PC-9 (cell line): ENCODE measurements at regions not wholly inside any gene's neighbourhood (a gene's known extent, or its start where the extent isn't known, plus 50 kb on each side); places are given as distances from the start of the nearest gene placed in this dataset.
A peak's percentile ranks its signal among the peaks of the same experiment; 100 is the strongest.

Source experiments
- BruUV-seq: library from RNA; stranded (reverse); fragments of 400-500 nt; replicated peaks from 2 replicates; lab custom pipeline; 2021; lab: Mats Ljungman, UMichigan
- CTCF ChIA-PET: fragments of 300-600 bp; sonication (Branson Sonifier 250); formaldehyde crosslinking; loops from one replicate; lab custom pipeline; 2022; ENCODE audit warnings: antibody characterized with exemption; lab: Charles Lee
- POLR2A ChIA-PET: fragments of 300-600 bp; sonication (Branson Sonifier 250); formaldehyde crosslinking; loops from one replicate; lab custom pipeline; 2022; ENCODE audit warnings: antibody characterized with exemption; ENCODE audit not compliant: unreplicated experiment; lab: Charles Lee
- DNase-seq, 2 experiments: peaks; one replicate each; pipeline versions ENCODE4 v3.0.0 to v3.0.0-alpha.2; 2015 to 2022; ENCODE audit warnings: mixed read lengths in 1 of 2
- H2AFZ ChIP-seq: fragments of 200-600 bp; sonication (generic); 2 replicates; pipeline ENCODE4 v1.8.1; 2017; ENCODE audit warnings: antibody characterized with exemption
- H3F3A ChIP-seq: fragments of 200-600 bp; sonication (generic); 2 replicates; pipeline ENCODE4 v1.8.1; 2017; ENCODE audit warnings: antibody characterized with exemption, mild to moderate bottlenecking, low read depth; ENCODE audit not compliant: insufficient read depth
- H3K27ac ChIP-seq: fragments of 200-600 bp; sonication (generic); 2 replicates; pipeline ENCODE4 v1.6.1; 2016; ENCODE audit warnings: mixed run types
- H3K27me3 ChIP-seq: fragments of 200-600 bp; sonication (generic); 2 replicates; pipeline ENCODE4 v1.6.1; 2016; ENCODE audit warnings: low read depth, mixed run types; ENCODE audit not compliant: insufficient read depth
- H3K36me3 ChIP-seq: fragments of 200-600 bp; sonication (generic); 2 replicates; pipeline ENCODE4 v1.6.1; 2016; ENCODE audit warnings: low read depth, mixed run types
- H3K4me1 ChIP-seq: fragments of 200-600 bp; sonication (generic); replicated peaks from 2 replicates; pipeline ENCODE4 v1.6.1; 2016; ENCODE audit warnings: mixed run types; ENCODE audit not compliant: insufficient read depth
- H3K4me2 ChIP-seq: fragments of 200-600 bp; sonication (generic); 2 replicates; pipeline ENCODE4 v1.6.1; 2017; ENCODE audit warnings: mixed run types
- H3K4me3 ChIP-seq: fragments of 200-600 bp; sonication (generic); 2 replicates; pipeline ENCODE4 v1.6.1; 2016; ENCODE audit warnings: mixed run types
- H3K79me2 ChIP-seq: fragments of 200-600 bp; sonication (generic); 2 replicates; pipeline ENCODE4 v1.6.1; 2017; ENCODE audit warnings: low read depth, mixed run types
- H3K9me2 ChIP-seq: fragments of 200-600 bp; sonication (generic); 2 replicates; pipeline ENCODE4 v1.8.1; 2017; ENCODE audit warnings: mild to moderate bottlenecking; ENCODE audit not compliant: insufficient read depth
- H3K9me3 ChIP-seq: fragments of 200-600 bp; sonication (generic); 2 replicates; pipeline ENCODE4 v1.8.1; 2016; ENCODE audit warnings: low read depth; ENCODE audit not compliant: insufficient read depth
- H4K20me1 ChIP-seq: fragments of 200-600 bp; sonication (generic); 2 replicates; pipeline ENCODE4 v1.8.1; 2017; ENCODE audit not compliant: insufficient read depth
- EZH2 ChIP-seq: fragments of 200-600 bp; sonication (generic); IDR thresholded peaks from 2 replicates; pipeline ENCODE4 v1.8.0; 2017; ENCODE audit warnings: antibody characterized with exemption, low read depth
- intact Hi-C: fragments of 100-400 bp; cut with micrococcal nuclease; formaldehyde crosslinking; loops from one replicate; pipeline ENCODE4 v1.10.0; 2022; ENCODE audit not compliant: unreplicated experiment
- TF ChIP-seq, protein P1 (sequence below): fragments of 200-600 bp; sonication (generic); conservative IDR thresholded peaks from 2 replicates; pipeline ENCODE4 v1.6.1; 2017; ENCODE audit warnings: mixed run types, antibody characterized with exemption, mild to moderate bottlenecking, moderate library complexity

GRCh38 chr6:84425971-84426705 is 198.7 kb upstream of the CEP162 start:
- DNase-seq, result no peak
- Histone ChIP-seq H3K79me2 (no peaks in the 10 kb centered on the region), H3K4me1 (no peaks in the 10 kb centered on the region), H4K20me1 (no peaks in the 10 kb centered on the region), H3K9me2 (no peaks in the 10 kb centered on the region), H3K36me3 (no peaks in the 10 kb centered on the region), H3K27me3 (no peaks in the 10 kb centered on the region), H2AFZ (no peak overlapping the region), H3F3A (no peaks in the 10 kb centered on the region), H3K27ac (no peak overlapping the region), H3K9me3 (no peaks in the 10 kb centered on the region), H3K4me2 (no peak overlapping the region), H3K4me3 (no peak overlapping the region)
- CTCF ChIA-PET, result no interaction called here
- POLR2A ChIA-PET, result no interaction called here
- intact Hi-C loops, result loop anchor here (5.0 kb wide), 1 partner anchor 356 kb away; no protein-coding TSS in a partner anchor
- TF ChIP-seq, protein P1, sequence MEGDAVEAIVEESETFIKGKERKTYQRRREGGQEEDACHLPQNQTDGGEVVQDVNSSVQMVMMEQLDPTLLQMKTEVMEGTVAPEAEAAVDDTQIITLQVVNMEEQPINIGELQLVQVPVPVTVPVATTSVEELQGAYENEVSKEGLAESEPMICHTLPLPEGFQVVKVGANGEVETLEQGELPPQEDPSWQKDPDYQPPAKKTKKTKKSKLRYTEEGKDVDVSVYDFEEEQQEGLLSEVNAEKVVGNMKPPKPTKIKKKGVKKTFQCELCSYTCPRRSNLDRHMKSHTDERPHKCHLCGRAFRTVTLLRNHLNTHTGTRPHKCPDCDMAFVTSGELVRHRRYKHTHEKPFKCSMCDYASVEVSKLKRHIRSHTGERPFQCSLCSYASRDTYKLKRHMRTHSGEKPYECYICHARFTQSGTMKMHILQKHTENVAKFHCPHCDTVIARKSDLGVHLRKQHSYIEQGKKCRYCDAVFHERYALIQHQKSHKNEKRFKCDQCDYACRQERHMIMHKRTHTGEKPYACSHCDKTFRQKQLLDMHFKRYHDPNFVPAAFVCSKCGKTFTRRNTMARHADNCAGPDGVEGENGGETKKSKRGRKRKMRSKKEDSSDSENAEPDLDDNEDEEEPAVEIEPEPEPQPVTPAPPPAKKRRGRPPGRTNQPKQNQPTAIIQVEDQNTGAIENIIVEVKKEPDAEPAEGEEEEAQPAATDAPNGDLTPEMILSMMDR, result no peak
- TF ChIP-seq EZH2, result no peak
- BruUV-seq, result no TSS peak

DNA sequence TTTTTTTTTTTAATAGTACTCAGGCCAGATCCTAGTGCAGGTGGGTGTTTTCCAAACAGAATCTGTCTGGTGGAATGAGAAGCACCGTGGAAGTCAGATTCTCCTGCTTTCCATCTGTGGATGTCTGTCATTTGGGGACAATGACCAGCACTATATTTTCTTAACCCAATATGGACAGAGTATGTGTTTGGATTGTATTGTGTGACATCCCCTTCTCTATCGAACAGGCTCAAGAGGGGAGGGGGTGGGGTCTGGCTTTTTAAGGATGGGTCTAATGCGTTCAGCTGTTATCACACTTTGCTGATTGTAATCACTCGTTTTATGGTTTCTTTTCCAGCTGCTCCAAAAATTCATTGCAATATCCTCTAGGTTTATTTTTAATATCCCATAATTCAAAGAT is 197.5 kb upstream of the CEP162 start:
- BruUV-seq, result no TSS peak
- Histone ChIP-seq H4K20me1 (no peaks in the 10 kb centered on the region), H3F3A (no peaks in the 10 kb centered on the region), H3K79me2 (no peaks in the 10 kb centered on the region), H3K4me1 (no peaks in the 10 kb centered on the region), H3K36me3 (no peaks in the 10 kb centered on the region), H3K27ac (no peak overlapping the region), H3K9me2 (no peaks in the 10 kb centered on the region), H3K4me3 (no peak overlapping the region), H3K4me2 (no peak overlapping the region), H3K9me3 (no peaks in the 10 kb centered on the region), H2AFZ (no peak overlapping the region), H3K27me3 (no peaks in the 10 kb centered on the region)
- DNase-seq, result no peak
- POLR2A ChIA-PET, result interaction anchor here (0.7 kb wide), 1 partner anchor 1546 kb away, joined by 8 read pairs; no protein-coding TSS in a partner anchor
- CTCF ChIA-PET, result no interaction called here
- intact Hi-C loops, result loop anchor here (5.0 kb wide), 1 partner anchor 357 kb away; no protein-coding TSS in a partner anchor
- TF ChIP-seq EZH2, result no peak
- TF ChIP-seq, protein P1, result no peak

GRCh38 chr6:84422380-84422968 is 195.0 kb upstream of the CEP162 start:
- TF ChIP-seq EZH2, result no peak
- TF ChIP-seq, protein P1, result peak; percentile 30; the same call in 1 of the 2 replicates
- BruUV-seq, result no TSS peak
- no peak for DNase-seq
- Histone ChIP-seq H3K4me3 (no peak overlapping the region), H3K79me2 (no peaks in the 10 kb centered on the region), H3K27ac (no peak overlapping the region), H3K4me2 (no peak overlapping the region), H3K27me3 (no peaks in the 10 kb centered on the region), H3F3A (no peaks in the 10 kb centered on the region), H4K20me1 (no peaks in the 10 kb centered on the region), H3K4me1 (no peaks in the 10 kb centered on the region), H3K9me2 (no peaks in the 10 kb centered on the region), H3K9me3 (no peaks in the 10 kb centered on the region), H3K36me3 (no peaks in the 10 kb centered on the region), H2AFZ (no peak overlapping the region)
- CTCF ChIA-PET, result interaction anchor here (0.6 kb wide), 1 partner anchor 1832 kb away, joined by 3 read pairs; no protein-coding TSS in a partner anchor
- intact Hi-C loops, result loop anchor here (2.0 kb wide), 1 partner anchor 900 kb away; no protein-coding TSS in a partner anchor
- POLR2A ChIA-PET, result no interaction called here
